Heart left ventricle (tissue), 16 donors: ENCODE measurements at regions not wholly inside any gene's neighbourhood (a gene's known extent, or its start where the extent isn't known, plus 50 kb on each side); places are given as distances from the start of the nearest gene placed in this dataset.

Experiments
- ATAC-seq, 4 donors: fragments of 200-7000 bp; cut with Tn5 transposase; one replicate each; pipeline ENCODE4 v1.9.1; 2020 to 2022; ENCODE audit warnings: moderate library complexity in 4 of 4, mild to moderate bottlenecking in 3 of 4, moderate number of reproducible peaks in 1 of 4
- DNase-seq, 5 donors: peaks; one replicate each; pipeline ENCODE4 v3.0.0-alpha.2; 2020
- H3K27ac ChIP-seq, 12 donors: fragments of 200-600 bp; sonication (generic) in 4 of 12; one replicate each; pipeline versions ENCODE4 v1.5.0 to v1.8.0; 2016 to 2022; ENCODE audit warnings: mild to moderate bottlenecking in 2 of 12
- H3K27me3 ChIP-seq, 9 donors: fragments of 200-600 bp; sonication (generic) in 2 of 9; one replicate each; pipeline versions ENCODE4 v1.5.1 to v1.8.0; 2016 to 2022; ENCODE audit warnings: mild to moderate bottlenecking in 3 of 9
- H3K36me3 ChIP-seq, 9 donors: fragments of 200-600 bp; sonication (generic) in 2 of 9; one replicate each; pipeline versions ENCODE4 v1.5.0 to v1.8.0; 2018 to 2022; ENCODE audit warnings: mild to moderate bottlenecking in 2 of 9
- H3K4me1 ChIP-seq, 12 donors: fragments of 200-600 bp; sonication (generic) in 4 of 12; one replicate each; pipeline versions ENCODE4 v1.5.0 to v1.8.0; 2016 to 2022; ENCODE audit warnings: mild to moderate bottlenecking in 3 of 12
- H3K4me3 ChIP-seq, 12 donors: fragments of 200-600 bp; sonication (generic) in 4 of 12; one replicate each; pipeline versions ENCODE4 v1.5.0 to v1.8.0; 2017 to 2022; ENCODE audit warnings: mild to moderate bottlenecking in 9 of 12, moderate library complexity in 4 of 12
- H3K9me3 ChIP-seq, 12 donors: fragments of 200-600 bp; sonication (generic) in 4 of 12; one replicate each; pipeline versions ENCODE4 v1.5.0 to v1.8.0; 2016 to 2022; ENCODE audit warnings: mild to moderate bottlenecking in 1 of 12
- CTCF ChIP-seq, 12 donors: fragments of 200-600 bp; sonication (generic) in 4 of 12; IDR thresholded peaks; one replicate each; pipeline versions ENCODE4 v1.5.0 to v1.8.0; 2018 to 2022; ENCODE audit warnings: antibody characterized with exemption in 12 of 12, mild to moderate bottlenecking in 5 of 12
- POLR2A ChIP-seq, 2 donors: fragments of 450-650 bp; IDR thresholded peaks; one replicate each; pipeline ENCODE4 v1.6.1; 2017; ENCODE audit warnings: antibody characterized with exemption in 2 of 2, mild to moderate bottlenecking in 2 of 2, moderate library complexity in 2 of 2
- WGBS, 4 donors: extraction: QIAGEN DNeasy Blood & Tissue Kit in 2 of 4; methylation state at CpG; one replicate each; pipeline versions ENCODE4 v1.1.5 to v1.1.7; 2013 to 2018; 5-methylcytosine and 5-hydroxymethylcytosine counted together
- intact Hi-C, 10 donors: fragments of 100-400 bp; cut with DNase I; formaldehyde crosslinking; loops; one replicate each; pipeline versions ENCODE4 v1.11.1 to v1.14.2; 2022
- donor health status: ischemic (EF 13 %, LVEDD 7.1; RV severe dilation, severe dysfunction).
- donor health status: healthy with polysubstance abuse.
- donor health status: DM: no; HTN: yes; CAD: no.
- donor health status: DM: no; HTN: no; CAD: no.
- donor health status: ischemic (EF 25% LVEDD 6.9; RV normal size, moderate dysfunction).
- donor health status: ischemic (EF 25% LVEDD 5.7; RV mildly dilated, moderate dysfunction).
- donor health status: healthy.
- donor health status: DM: yes; HTN: yes; CAD: no.
- donor health status: ischemic (EF 35%, LVEDD 5.7; RV mildly dilated, moderate dysfunction).
- donor health status: nonischemic (EF 11% LVEDD 7.7; RV severe dilation, severe dysfunction).
- donor health status: DM: yes; HTN: yes; CAD: no.
- donor health status: PGD.
- donor health status: ischemic (EF 29% LVEDD 5.4; RV normal size, mild dysfunction).
- donor health status: nonischemic (EF 23%, LVEDD 6.1; RV moderate dilation, normal function).

DNA sequence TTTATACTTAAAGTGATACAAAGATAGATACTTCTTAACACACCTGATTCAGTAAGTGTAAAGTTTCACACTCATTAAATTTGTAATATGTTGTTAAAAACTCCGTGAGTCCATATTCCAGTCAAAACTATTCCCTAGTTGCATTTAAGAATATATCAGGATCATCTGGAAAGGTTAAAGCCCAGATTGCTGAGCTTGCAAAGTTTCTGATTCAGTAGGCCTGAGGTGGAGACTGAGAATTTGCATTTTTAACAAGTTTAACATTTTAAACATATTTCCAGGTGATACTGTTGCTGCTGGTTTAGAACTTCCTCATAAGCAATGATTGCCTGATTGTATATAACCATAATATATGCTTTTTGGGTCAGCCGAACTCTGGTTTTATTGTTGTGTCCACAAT, 1998.6 kb upstream of the PCDH20 start:
- no peak for TF ChIP-seq CTCF (IDR thresholded peaks at IDR 0.05)
- no peak for TF ChIP-seq POLR2A (IDR thresholded peaks at IDR 0.05)
- DNase-seq (no peak), ATAC-seq (no peak)
- H3K27ac ChIP-seq, result no peak overlapping the region
- H3K9me3 ChIP-seq, result peaks cover 0 to 7% (median 0%) of the 10 kb centered on the region in 12 donors
- intact Hi-C loops, result no loop called here
- no peaks in the 10 kb centered on the region for H3K36me3 ChIP-seq
- WGBS, 4 donors, result 43 to 70% (median 65%) methylated on average over 2 of the region's 2 CpGs
- H3K4me1 ChIP-seq, result no peaks in the 10 kb centered on the region
- no peak overlapping the region for H3K4me3 ChIP-seq
- no peaks in the 10 kb centered on the region for H3K27me3 ChIP-seq

GRCh38 chr13:63409791-63410351, 1994.2 kb upstream of the PCDH20 start:
- TF ChIP-seq CTCF (IDR thresholded peaks at IDR 0.05) (no peak), POLR2A (IDR thresholded peaks at IDR 0.05) (no peak)
- H3K36me3 ChIP-seq, result no peaks in the 10 kb centered on the region
- no peaks in the 10 kb centered on the region for H3K4me1 ChIP-seq
- no peaks in the 10 kb centered on the region for H3K9me3 ChIP-seq
- no peaks in the 10 kb centered on the region for H3K27me3 ChIP-seq
- H3K27ac ChIP-seq, result no peak overlapping the region
- DNase-seq, result no peak
- H3K4me3 ChIP-seq, result no peak overlapping the region
- intact Hi-C loops, result no loop called here
- ATAC-seq, result no peak
- WGBS, 4 donors, result 50 to 72% (median 57%) methylated on average over 7 of the region's 7 CpGs

GRCh38 chr13:63408331-63409189, 1992.9 kb upstream of the PCDH20 start:
- Histone ChIP-seq H3K36me3 (no peaks in the 10 kb centered on the region), H3K27me3 (no peaks in the 10 kb centered on the region), H3K4me1 (no peaks in the 10 kb centered on the region), H3K4me3 (no peak overlapping the region), H3K27ac (no peak overlapping the region), H3K9me3 (no peaks in the 10 kb centered on the region)
- TF ChIP-seq POLR2A (IDR thresholded peaks at IDR 0.05) (no peak), CTCF (IDR thresholded peaks at IDR 0.05) (no peak)
- ATAC-seq (no peak), DNase-seq (no peak)
- intact Hi-C loops, result no loop called here
- 55 to 67% (median 66%) methylated on average over 4 of the region's 4 CpGs for WGBS, 4 donors

GRCh38 chr13:63403733-63404132, 1988.1 kb upstream of the PCDH20 start:
- ATAC-seq (no peak), DNase-seq (no peak)
- intact Hi-C loops, result no loop called here
- no peak for TF ChIP-seq POLR2A (IDR thresholded peaks at IDR 0.05)
- no peak for TF ChIP-seq CTCF (IDR thresholded peaks at IDR 0.05)
- Histone ChIP-seq H3K36me3 (no peaks in the 10 kb centered on the region), H3K4me3 (no peak overlapping the region), H3K4me1 (no peaks in the 10 kb centered on the region), H3K27ac (no peak overlapping the region), H3K9me3 (peaks cover 0 to 6% (median 0%) of the 10 kb centered on the region in 12 donors), H3K27me3 (no peaks in the 10 kb centered on the region)
